GM21390 (cell line): ENCODE measurements at regions not wholly inside any gene's neighbourhood (a gene's known extent, or its start where the extent isn't known, plus 50 kb on each side); places are given as distances from the start of the nearest gene placed in this dataset.
"Not testable (repeated sequence)": the region's sequence is repeated elsewhere in the genome, so short reads cannot be mapped to it uniquely, and the experiment has no call there.

Source experiments
- ATAC-seq: cut with Tn5 transposase; IDR thresholded peaks from one replicate; pipeline ENCODE4 v1.9.1; 2021; ENCODE audit not compliant: unreplicated experiment

GRCh38 chr4:188282471-188283232, 143.4 kb downstream of the TRIML1 start:
- ATAC-seq, result no peak

DNA sequence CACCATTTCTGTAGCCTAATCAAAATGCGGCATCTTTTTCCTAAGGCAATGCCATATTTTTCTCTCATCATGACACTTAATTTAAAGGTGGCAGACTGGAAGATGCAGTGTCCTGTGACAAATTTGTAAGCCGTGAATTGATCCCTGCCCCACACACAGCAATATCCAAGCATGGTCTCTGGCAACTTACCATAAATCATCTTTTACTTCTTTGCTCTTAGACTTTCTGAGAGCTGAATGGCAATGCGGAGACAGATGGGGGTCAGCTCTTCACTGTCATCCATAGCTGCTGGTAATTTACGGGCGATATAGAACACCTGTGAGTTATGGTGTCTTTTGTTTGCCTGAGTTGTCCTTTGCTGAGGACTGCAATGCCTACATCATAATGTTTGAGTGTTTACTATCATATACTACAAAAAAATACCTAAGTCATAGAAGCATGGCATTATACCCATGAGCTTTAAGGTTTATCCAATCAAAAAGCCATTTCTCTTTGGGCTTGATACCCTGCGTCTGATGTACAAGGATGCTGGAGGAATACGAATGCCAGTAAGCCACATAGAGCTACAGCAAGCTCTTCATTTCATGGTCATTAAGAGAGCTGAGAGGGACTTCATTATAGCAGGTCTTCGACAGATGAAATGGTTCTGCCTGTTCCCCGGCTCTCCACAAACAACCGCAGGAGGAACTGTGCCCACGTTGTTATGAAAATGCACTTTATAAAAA, 148.1 kb downstream of the TRIML1 start:
- no peak for ATAC-seq

DNA sequence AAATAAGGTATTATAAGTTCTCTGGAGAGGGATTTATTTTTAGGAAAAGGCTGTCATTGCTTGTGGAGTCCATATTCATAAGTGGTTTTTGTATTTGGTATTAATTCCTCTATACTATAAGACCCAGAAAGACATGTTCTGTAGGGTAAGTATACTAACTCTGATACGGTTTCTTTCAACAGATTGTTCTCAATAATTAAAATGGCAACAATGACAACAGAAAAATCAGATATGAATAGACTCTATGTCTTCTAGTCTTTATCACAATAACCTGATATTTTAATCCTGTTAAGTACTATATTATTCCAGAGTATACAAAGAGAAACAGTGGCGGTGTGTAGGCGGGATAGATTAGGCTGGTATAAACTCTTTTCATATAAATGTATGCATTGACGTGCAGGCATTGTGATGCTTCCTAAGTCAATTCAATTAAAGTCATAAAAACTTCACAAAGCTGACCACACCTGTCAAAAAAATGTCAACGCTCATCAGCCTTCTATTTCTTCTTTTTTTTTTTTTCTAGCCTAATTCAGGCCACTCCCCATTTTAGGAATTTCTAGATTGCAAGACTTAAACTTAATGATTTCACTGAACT, 150.4 kb downstream of the TRIML1 start:
- ATAC-seq, result no peak

- ATAC-seq, result no peak
Observed at GRCh38 chr4:188295899-188296298, 156.7 kb downstream of the TRIML1 start.

GRCh38 chr4:188296331-188296730, 157.1 kb downstream of the TRIML1 start:
- ATAC-seq, result no peak

DNA sequence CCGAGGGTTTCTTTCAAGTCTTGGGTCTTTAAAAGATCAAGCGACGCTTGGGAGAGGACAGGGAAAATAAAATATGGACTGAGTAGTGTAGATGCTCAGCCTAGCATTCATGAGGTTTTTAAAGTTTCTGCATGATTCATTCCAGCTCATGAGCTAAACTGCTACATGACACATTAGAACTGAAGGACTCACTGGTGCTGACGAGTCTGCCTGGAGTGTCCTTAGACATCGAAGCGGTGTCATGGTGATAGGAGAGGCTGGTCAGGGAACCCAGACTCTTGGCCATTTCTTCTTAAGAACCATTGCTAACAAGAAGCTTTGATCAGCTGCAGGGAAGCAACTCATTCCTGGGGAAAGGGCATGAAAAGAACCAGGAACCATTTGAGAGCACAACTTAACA, 158.6 kb downstream of the TRIML1 start:
- no peak for ATAC-seq

GRCh38 chr4:188299161-188299560, 159.9 kb downstream of the TRIML1 start:
- ATAC-seq, result no peak

DNA sequence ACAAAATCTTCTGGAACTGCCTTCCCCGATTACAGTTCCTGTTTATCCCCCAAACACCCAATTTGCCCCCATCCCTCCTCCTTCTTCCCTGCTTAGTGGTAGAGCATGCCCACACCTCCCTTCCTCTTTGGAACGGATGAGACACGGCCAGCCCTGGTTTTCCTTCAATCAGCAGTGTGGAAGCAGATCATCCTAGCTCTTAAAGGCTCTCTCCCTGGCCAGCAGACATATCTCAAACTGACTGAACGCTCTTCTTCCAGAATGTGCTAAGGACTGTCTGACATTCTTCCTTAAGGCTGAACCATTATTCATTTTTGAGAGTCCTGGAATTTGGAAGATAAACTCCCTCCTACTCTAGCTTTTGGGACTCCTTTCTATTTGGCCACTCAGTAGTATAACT, 161.1 kb downstream of the TRIML1 start:
- ATAC-seq, result no peak

DNA sequence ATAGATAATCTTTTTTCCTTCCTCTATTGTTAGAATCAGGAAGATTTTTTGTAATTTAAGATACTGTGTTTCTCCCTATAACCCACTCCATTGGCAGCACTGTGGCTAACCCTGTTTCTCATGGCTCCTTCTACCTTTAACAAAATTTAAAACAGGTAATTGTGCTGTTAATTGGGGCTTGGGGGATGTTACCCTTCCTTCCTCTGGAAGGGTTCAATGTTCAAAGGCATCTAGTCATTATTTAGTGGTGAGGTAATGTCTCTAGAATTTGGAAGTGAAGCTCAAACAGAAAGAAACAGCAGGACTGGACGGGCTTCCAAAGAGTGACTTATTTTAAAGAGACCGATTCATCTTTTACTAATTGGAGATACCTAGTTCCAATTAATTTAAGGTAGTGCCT, 166.4 kb downstream of the TRIML1 start:
- ATAC-seq, result no peak

- no peak for ATAC-seq
Observed at GRCh38 chr4:188307591-188307990, 168.3 kb downstream of the TRIML1 start.

DNA sequence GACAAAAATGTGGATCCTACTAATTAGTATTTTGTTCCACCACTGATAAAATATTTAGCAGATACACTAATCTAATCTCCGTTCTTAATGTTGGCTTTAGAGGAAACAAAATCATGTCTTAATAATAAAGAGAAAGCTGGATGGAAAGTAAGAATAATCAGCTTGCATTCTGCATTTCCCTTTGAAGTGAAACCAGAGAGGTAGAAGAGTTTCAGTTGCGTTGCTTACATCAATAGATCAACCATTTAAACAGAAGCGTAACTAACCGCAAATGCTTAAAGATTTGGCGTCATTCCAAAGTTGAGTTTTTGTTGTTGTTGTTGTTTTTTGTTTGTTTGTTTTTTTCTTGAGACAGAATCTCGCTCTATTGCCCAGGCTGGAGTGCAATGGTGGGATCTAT, 168.9 kb downstream of the TRIML1 start:
- no peak for ATAC-seq

- no peak for ATAC-seq
Observed at GRCh38 chr4:188316391-188316790, 177.2 kb downstream of the TRIML1 start.

- ATAC-seq, result no peak
Observed at GRCh38 chr4:188328966-188329365, 189.7 kb downstream of the TRIML1 start.

DNA sequence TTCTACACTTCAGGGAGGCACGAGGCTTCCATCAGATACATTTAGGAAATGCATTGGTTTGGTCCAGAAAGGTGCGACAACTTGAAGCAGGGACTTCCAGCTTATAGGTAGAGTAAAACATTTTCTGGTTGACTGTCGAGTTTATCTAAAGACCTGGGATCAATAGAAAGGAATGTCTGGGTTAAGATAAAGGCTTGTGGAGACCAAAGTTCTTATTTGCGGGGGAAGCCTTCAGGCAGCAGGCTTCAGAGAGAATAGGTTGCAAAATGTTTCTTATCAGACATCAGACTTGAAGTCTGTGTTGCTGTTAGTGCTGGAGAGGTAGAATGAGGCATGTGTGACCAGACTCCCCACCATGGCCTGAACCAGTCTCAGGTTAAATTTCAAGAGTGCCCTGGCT, 190.3 kb downstream of the TRIML1 start:
- no peak for ATAC-seq

GRCh38 chr4:188332265-188332664, 193.0 kb downstream of the TRIML1 start:
- no peak for ATAC-seq

DNA sequence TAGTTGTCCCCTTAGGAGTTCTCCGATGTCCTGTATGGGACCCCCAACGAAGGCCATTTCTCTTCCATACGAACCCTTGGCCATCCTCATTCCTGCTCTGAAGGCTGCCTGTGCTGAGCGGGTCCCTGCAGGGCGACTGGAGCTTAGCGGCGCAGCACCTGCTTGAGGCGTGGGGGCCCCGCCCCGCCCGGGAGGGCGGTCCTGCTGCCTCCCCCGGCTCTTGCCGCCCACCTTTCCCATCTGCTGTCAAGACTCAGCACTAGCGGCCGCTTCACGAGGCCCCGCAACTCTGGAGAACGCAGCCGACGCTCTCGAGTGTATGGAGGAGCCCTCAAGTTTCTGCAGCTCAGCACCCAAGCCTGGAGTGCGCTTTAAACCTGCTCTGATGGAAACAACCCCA, 197.7 kb downstream of the TRIML1 start:
- no peak for ATAC-seq

- ATAC-seq, result no peak
Observed at GRCh38 chr4:188341428-188341827, 202.2 kb downstream of the TRIML1 start.

GRCh38 chr4:188346171-188346809, 207.0 kb downstream of the TRIML1 start:
- ATAC-seq, result no peak

- ATAC-seq, result no peak
Observed at GRCh38 chr4:188347339-188347738, 208.1 kb downstream of the TRIML1 start.

DNA sequence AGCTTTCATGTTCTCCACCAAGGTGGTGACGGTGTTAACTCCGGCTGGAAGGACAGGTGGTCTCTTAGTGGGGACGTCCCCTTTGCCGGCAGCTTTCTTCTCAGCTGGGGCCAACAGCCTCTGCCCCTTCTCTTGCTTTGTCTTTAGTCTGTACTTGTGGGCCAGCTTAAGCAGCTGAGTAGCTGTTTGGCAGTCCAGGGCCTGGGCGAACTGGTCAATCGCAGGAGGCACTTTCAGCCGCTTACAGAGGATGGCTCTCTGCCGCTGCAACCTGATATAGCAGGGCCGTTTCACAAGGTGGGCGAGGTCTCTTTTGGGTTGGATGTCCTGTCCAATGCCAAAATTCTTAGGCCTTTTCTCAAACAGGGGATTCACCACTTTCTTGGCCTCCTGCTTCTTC, 210.3 kb downstream of the TRIML1 start:
- ATAC-seq, result not testable (repeated sequence)

DNA sequence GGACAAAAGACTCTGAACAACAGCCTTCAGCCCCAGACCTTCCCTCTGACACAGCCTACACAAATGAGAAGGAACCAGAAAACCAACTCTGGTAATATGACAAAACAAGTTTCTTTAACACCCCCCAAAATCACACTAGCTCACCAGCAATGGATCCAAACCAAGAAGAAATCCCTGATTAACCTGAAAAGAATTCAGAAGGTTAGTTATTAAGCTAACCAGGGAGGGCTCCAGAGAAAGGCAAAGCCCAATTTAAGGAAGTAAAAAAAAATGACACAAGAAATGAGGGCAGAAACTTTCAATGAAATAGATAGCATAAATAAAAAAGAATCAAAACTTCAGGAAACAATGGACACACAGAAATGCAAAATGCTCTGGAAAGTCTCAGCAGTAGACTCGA, 224.0 kb downstream of the TRIML1 start:
- ATAC-seq, result no peak

DNA sequence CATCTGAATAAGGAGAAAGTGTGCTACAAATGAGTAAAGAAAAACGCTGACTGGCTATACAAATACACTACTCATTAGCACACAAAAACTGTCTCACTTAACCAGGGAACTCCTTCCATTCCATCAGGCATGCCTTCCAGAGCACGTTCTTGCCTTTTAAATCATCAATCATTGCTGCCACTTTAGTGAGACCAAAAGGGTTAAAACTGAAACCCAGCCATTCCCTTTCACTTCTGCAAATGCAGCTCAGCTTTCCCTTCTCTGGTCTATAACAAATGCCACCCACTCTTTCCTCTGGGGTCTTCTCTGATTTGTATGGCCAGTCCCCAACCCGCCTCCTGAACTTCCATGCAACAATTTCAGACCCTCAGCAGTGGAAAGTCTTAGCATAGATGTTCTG, 231.5 kb downstream of the TRIML1 start:
- no peak for ATAC-seq
